ENCODE measurements at regions not wholly inside any gene's neighbourhood (a gene's known extent, or its start where the extent isn't known, plus 50 kb on each side); places are given as distances from the start of the nearest gene placed in this dataset.

- TF ChIP-seq CTCF (conservative IDR thresholded peaks at IDR 0.05; ENCODE audit: low read length) (no peak), EZH2phosphoT487 (IDR thresholded peaks at IDR 0.05; ENCODE audit: borderline replicate concordance, low read depth, low read length) (no peak)
These were observed 377.0 kb downstream of the IPMK start for GRCh38 chr10:57890691-57891090.
